Sciatic nerve (tissue), 2 donors: ENCODE measurements at regions not wholly inside any gene's neighbourhood (a gene's known extent, or its start where the extent isn't known, plus 50 kb on each side); places are given as distances from the start of the nearest gene placed in this dataset.
A peak's percentile ranks its signal among the peaks of the same experiment; 100 is the strongest.
"Not testable (repeated sequence)": the region's sequence is repeated elsewhere in the genome, so short reads cannot be mapped to it uniquely, and the experiment has no call there.

Experiments used
- ATAC-seq: fragments of 200-7000 bp; cut with Tn5 transposase; one replicate; pipeline ENCODE4 v1.9.1; 2020; ENCODE audit warnings: mild to moderate bottlenecking, moderate library complexity
- DNase-seq: peaks from one replicate; pipeline ENCODE4 v3.0.0-alpha.2; 2020; ENCODE audit warnings: low spot score
- intact Hi-C: fragments of 100-400 bp; cut with DNase I; formaldehyde crosslinking; loops from one replicate; pipeline ENCODE4 v1.14.2; 2022
- donor health status: DM: no; HTN: no; CAD: no.
- donor health status: DM: no; HTN: no; CAD: no.

GRCh38 chr12:124201248-124201647 lies 93.6 kb upstream of the RFLNA start:
- DNase-seq (no peak), ATAC-seq (no peak)
- intact Hi-C loops: no loop called here

- no peak for ATAC-seq
- intact Hi-C loops: no loop called here
- DNase-seq: no peak
Measured at GRCh38 chr12:124203176-124203575, 91.7 kb upstream of the RFLNA start.

- no peak for ATAC-seq
- intact Hi-C loops: no loop called here
- no peak for DNase-seq
Measured at GRCh38 chr12:124205405-124205804, 89.5 kb upstream of the RFLNA start.

- intact Hi-C loops: no loop called here
- DNase-seq: no peak
Measured at GRCh38 chr12:124207049-124207448, 87.8 kb upstream of the RFLNA start.

GRCh38 chr12:124207617-124208016 lies 87.3 kb upstream of the RFLNA start:
- intact Hi-C loops: no loop called here
- DNase-seq (no peak), ATAC-seq (no peak)

More at GRCh38 chr12:124207049-124207448, 87.8 kb upstream of the RFLNA start:
- no peak for ATAC-seq

GRCh38 chr12:124208489-124208888 lies 86.4 kb upstream of the RFLNA start:
- intact Hi-C loops: no loop called here
- ATAC-seq (peak; percentile 37), DNase-seq (no peak)

- no peak for DNase-seq
- ATAC-seq: no peak
- intact Hi-C loops: no loop called here
Measured at GRCh38 chr12:124210991-124211577, 83.8 kb upstream of the RFLNA start.

- no peak for DNase-seq
- no peak for ATAC-seq
- intact Hi-C loops: no loop called here
Measured at GRCh38 chr12:124211753-124212152, 83.1 kb upstream of the RFLNA start.

GRCh38 chr12:124213666-124214347 lies 81.1 kb upstream of the RFLNA start:
- no peak for DNase-seq
- intact Hi-C loops: no loop called here
- ATAC-seq: peak; percentile 89

- DNase-seq (no peak), ATAC-seq (no peak)
- intact Hi-C loops: no loop called here
Measured at GRCh38 chr12:124214574-124214973, 80.3 kb upstream of the RFLNA start.

GRCh38 chr12:124216966-124217365 lies 77.9 kb upstream of the RFLNA start:
- ATAC-seq: no peak
- intact Hi-C loops: no loop called here
- no peak for DNase-seq

- intact Hi-C loops: no loop called here
- DNase-seq: no peak
- ATAC-seq: no peak
Measured at GRCh38 chr12:124217508-124218242, 77.2 kb upstream of the RFLNA start.

- ATAC-seq: no peak
- intact Hi-C loops: no loop called here
- DNase-seq: no peak
Measured at GRCh38 chr12:124218243-124218560, 76.7 kb upstream of the RFLNA start.

- DNase-seq, intact Hi-C loops, ATAC-seq: not testable (repeated sequence)
Measured at GRCh38 chr12:124218650-124219049, 76.2 kb upstream of the RFLNA start.

GRCh38 chr12:124222368-124223245 lies 72.3 kb upstream of the RFLNA start:
- ATAC-seq (no peak), DNase-seq (no peak)
- intact Hi-C loops: no loop called here

GRCh38 chr12:124223733-124224138 lies 71.2 kb upstream of the RFLNA start:
- ATAC-seq, intact Hi-C loops, DNase-seq: not testable (repeated sequence)

GRCh38 chr12:124224535-124225110 lies 70.3 kb upstream of the RFLNA start:
- ATAC-seq (no peak), DNase-seq (no peak)
- intact Hi-C loops: no loop called here

- intact Hi-C loops: no loop called here
- DNase-seq (no peak), ATAC-seq (no peak)
Measured at GRCh38 chr12:124225730-124226129, 69.2 kb upstream of the RFLNA start.
